CD8-positive, alpha-beta memory T cell (primary cell): ENCODE measurements at regions not wholly inside any gene's neighbourhood (a gene's known extent, or its start where the extent isn't known, plus 50 kb on each side); places are given as distances from the start of the nearest gene placed in this dataset.
"Not testable (repeated sequence)": the region's sequence is repeated elsewhere in the genome, so short reads cannot be mapped to it uniquely, and the experiment has no call there.

ENCODE experiments used
- CTCF ChIA-PET: fragments of 350-600 bp; sonication (Branson Sonifier 250); formaldehyde crosslinking; loops from one replicate; lab custom pipeline; 2021; ENCODE audit warnings: antibody characterized with exemption; lab: Charles Lee
- POLR2A ChIA-PET: fragments of 350-600 bp; sonication (Branson Sonifier 250); formaldehyde crosslinking; loops from one replicate; lab custom pipeline; 2021; ENCODE audit warnings: antibody characterized with exemption; lab: Charles Lee
- DNase-seq, 5 donors: peaks; one replicate each; pipeline versions ENCODE4 v3.0.0 to v3.0.0-alpha.2; 2020 to 2022; ENCODE audit warnings: mixed read lengths in 1 of 5
- H3K27ac ChIP-seq: one replicate; pipeline ENCODE4 v1.7.0; 2013; ENCODE audit warnings: low read depth, mild to moderate bottlenecking, low read length, moderate library complexity
- H3K27me3 ChIP-seq: 2 replicates; pipeline ENCODE4 v1.7.0; 2013; ENCODE audit warnings: low read length, mild to moderate bottlenecking; ENCODE audit not compliant: insufficient read depth, poor library complexity, severe bottlenecking
- H3K36me3 ChIP-seq: 2 replicates; pipeline ENCODE4 v1.7.0; 2013; ENCODE audit warnings: mild to moderate bottlenecking, low read length, moderate library complexity; ENCODE audit not compliant: insufficient read depth
- H3K4me1 ChIP-seq: 2 replicates; pipeline ENCODE4 v1.7.0; 2013; ENCODE audit warnings: mild to moderate bottlenecking, low read length, moderate library complexity; ENCODE audit not compliant: insufficient read depth
- H3K4me3 ChIP-seq: 2 replicates; pipeline ENCODE4 v1.7.0; 2013; ENCODE audit warnings: mild to moderate bottlenecking, low read length
- H3K9me3 ChIP-seq: 2 replicates; pipeline ENCODE4 v1.7.0; 2013; ENCODE audit warnings: mild to moderate bottlenecking, low read length
- H3K27ac Mint-ChIP-seq, 8 donors: one replicate each; pipeline ENCODE4 v1.8.0; 2020 to 2021; ENCODE audit warnings: mixed read lengths in 8 of 8, mild to moderate bottlenecking in 6 of 8, inconsistent platforms in 3 of 8, moderate library complexity in 3 of 8
- H3K27me3 Mint-ChIP-seq, 2 donors: one replicate each; pipeline ENCODE4 v1.8.0; 2020 to 2021; ENCODE audit warnings: mixed read lengths in 2 of 2, mild to moderate bottlenecking in 1 of 2, moderate library complexity in 1 of 2
- H3K36me3 Mint-ChIP-seq, 3 donors: one replicate each; pipeline ENCODE4 v1.8.0; 2020 to 2021; ENCODE audit warnings: mixed read lengths in 3 of 3, inconsistent platforms in 1 of 3, mild to moderate bottlenecking in 1 of 3
- H3K4me1 Mint-ChIP-seq, 3 donors: one replicate each; pipeline ENCODE4 v1.8.0; 2020 to 2021; ENCODE audit warnings: mixed read lengths in 3 of 3, inconsistent platforms in 1 of 3, mild to moderate bottlenecking in 1 of 3
- H3K4me3 Mint-ChIP-seq, 7 donors: one replicate each; pipeline ENCODE4 v1.8.0; 2020 to 2021; ENCODE audit warnings: mixed read lengths in 7 of 7, mild to moderate bottlenecking in 6 of 7, moderate library complexity in 4 of 7, inconsistent platforms in 2 of 7
- H3K9me3 Mint-ChIP-seq, 5 donors: one replicate each; pipeline ENCODE4 v1.8.0; 2020 to 2022; ENCODE audit warnings: mixed read lengths in 5 of 5, mild to moderate bottlenecking in 3 of 5, moderate library complexity in 2 of 5, inconsistent platforms in 1 of 5

DNA sequence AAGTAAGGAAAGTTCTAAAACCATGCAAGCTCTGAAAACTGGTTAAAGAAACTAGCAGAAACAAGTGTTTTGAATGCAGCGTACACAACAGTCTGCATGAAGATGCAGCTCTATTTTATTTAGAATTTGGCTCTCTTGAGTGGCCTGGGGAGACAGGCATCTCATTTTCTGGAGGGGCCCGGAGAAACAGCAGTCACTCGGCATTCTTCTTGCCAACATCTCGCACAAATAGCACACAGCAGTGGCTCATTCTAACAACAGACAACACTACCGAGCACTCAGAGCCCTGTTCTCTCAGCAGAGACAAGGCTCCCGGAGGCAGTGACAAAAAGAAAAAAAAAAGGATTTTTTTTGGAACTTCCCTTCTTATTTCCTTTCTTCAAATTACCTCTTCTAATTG, 108.5 kb upstream of the STMND1 start:
- Mint-ChIP-seq H3K4me1 (no peaks in the 10 kb centered on the region), H3K9me3 (peaks cover 0 to 14% (median 10%) of the 10 kb centered on the region in 5 donors), H3K4me3 (no peak overlapping the region), H3K27me3 (peaks cover 8 to 49% of the 10 kb centered on the region in 2 donors), H3K27ac (no peak overlapping the region), H3K36me3 (peaks cover 0 to 7% (median 2%) of the 10 kb centered on the region in 3 donors)
- Histone ChIP-seq H3K27me3 (no peaks in the 10 kb centered on the region), H3K4me1 (no peaks in the 10 kb centered on the region), H3K4me3 (no peak overlapping the region), H3K27ac (no peak overlapping the region), H3K9me3 (no peaks in the 10 kb centered on the region), H3K36me3 (no peaks in the 10 kb centered on the region)
- CTCF ChIA-PET, result no interaction called here
- DNase-seq, result no peak
- POLR2A ChIA-PET, result no interaction called here

DNA sequence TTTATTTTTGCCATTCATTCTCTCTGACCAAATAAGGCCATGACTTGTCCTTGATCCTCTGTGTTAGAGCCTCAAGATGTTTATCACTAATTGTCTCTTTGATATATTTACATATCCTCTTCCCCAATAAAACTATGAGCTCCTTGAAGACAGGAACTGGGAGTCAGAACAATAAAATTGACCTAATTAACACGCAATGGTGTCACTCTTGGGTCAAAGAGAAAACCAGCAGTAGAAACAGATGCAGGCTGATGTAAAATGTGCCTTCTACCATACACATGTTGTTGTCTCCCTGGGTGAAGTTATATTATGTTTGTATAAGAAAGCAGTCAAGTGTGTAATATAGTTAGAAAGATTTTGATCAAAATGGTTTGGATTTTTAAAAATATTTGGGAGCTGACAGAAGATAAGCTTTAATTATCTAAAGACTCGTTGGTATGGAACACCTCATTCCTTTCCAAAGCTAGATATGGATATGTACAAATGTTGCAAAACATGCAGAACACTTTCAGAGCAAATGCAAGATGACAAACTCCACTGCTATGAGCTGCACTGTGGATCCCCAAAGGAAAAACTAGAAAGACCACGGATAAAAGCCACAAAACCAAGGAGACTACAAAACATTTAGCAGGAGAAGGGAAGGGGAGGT, 109.7 kb upstream of the STMND1 start:
- H3K27me3 Mint-ChIP-seq, result peaks cover 8 to 51% of the 10 kb centered on the region in 2 donors
- H3K9me3 ChIP-seq, result no peaks in the 10 kb centered on the region
- peaks cover 0 to 20% (median 15%) of the 10 kb centered on the region in 5 donors for H3K9me3 Mint-ChIP-seq
- ChIA-PET CTCF (no interaction called here), POLR2A (no interaction called here)
- no peaks in the 10 kb centered on the region for H3K27me3 ChIP-seq
- no peak for DNase-seq
- H3K4me3 Mint-ChIP-seq, result no peak overlapping the region
- H3K4me1 Mint-ChIP-seq, result no peaks in the 10 kb centered on the region
- H3K4me3 ChIP-seq, result no peak overlapping the region
- H3K27ac ChIP-seq, result no peak overlapping the region
- no peaks in the 10 kb centered on the region for H3K36me3 ChIP-seq
- H3K4me1 ChIP-seq, result no peaks in the 10 kb centered on the region
- H3K36me3 Mint-ChIP-seq, result peaks cover 0 to 12% (median 2%) of the 10 kb centered on the region in 3 donors
- no peak overlapping the region for H3K27ac Mint-ChIP-seq

DNA sequence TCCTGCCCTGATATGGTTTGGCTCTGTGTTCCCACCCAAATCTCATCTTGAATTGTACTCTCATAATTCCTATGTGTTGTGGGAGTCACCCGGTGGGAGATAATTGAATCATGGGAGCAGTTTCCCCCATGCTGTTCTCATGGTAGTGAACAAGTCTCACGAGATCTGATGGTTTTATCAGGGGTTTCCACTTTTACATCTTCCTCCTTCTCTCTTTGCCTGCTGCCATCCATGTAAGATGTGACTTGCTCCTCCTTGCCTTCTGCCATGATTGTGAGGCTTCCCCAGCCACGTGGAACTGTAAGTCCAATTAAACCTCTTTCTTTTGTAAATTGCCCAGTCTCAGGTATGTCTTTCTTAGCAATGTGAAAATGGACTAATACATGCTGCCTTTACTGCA, 111.9 kb upstream of the STMND1 start:
- peaks cover 3 to 55% of the 10 kb centered on the region in 2 donors for H3K27me3 Mint-ChIP-seq
- H3K9me3 ChIP-seq, H3K27ac Mint-ChIP-seq, H3K27ac ChIP-seq, H3K4me1 Mint-ChIP-seq, H3K4me3 Mint-ChIP-seq, H3K4me1 ChIP-seq, DNase-seq, H3K36me3 ChIP-seq, H3K27me3 ChIP-seq, POLR2A ChIA-PET, CTCF ChIA-PET, H3K4me3 ChIP-seq: not testable (repeated sequence)
- H3K36me3 Mint-ChIP-seq, result peaks cover 0 to 12% (median 2%) of the 10 kb centered on the region in 3 donors
- peaks cover 0 to 20% (median 15%) of the 10 kb centered on the region in 5 donors for H3K9me3 Mint-ChIP-seq

DNA sequence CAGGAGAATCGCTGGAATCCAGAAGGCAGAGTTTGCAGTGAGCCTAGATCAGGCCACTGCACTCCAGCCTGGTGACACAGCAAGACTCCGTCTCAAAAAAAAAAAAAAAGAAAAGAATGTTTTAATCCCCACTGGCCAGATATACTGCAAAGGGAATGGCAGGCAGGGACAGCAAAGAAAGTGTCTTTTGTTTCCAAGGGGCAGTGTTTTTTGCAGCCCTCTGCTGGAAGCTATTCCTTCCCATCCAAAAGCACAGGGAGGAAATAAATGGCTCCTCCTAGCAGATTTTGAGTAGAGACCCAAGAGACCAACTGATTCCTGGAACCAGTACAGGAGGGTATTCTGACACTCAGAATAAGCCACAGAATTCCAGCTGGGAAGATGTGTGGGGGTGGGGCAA, 112.5 kb upstream of the STMND1 start:
- peaks cover 0 to 3% (median 0%) of the 10 kb centered on the region in 3 donors for H3K4me1 Mint-ChIP-seq
- Histone ChIP-seq H3K36me3 (no peaks in the 10 kb centered on the region), H3K4me3 (no peak overlapping the region), H3K9me3 (no peaks in the 10 kb centered on the region), H3K4me1 (no peaks in the 10 kb centered on the region), H3K27ac (no peak overlapping the region), H3K27me3 (no peaks in the 10 kb centered on the region)
- H3K4me3 Mint-ChIP-seq, result no peak overlapping the region
- peaks cover 8 to 57% of the 10 kb centered on the region in 2 donors for H3K27me3 Mint-ChIP-seq
- H3K9me3 Mint-ChIP-seq, result peaks cover 0 to 20% (median 15%) of the 10 kb centered on the region in 5 donors
- H3K36me3 Mint-ChIP-seq, result peaks cover 0 to 12% (median 2%) of the 10 kb centered on the region in 3 donors
- H3K27ac Mint-ChIP-seq, result no peak overlapping the region
- no peak for DNase-seq
- ChIA-PET POLR2A (no interaction called here), CTCF (no interaction called here)

DNA sequence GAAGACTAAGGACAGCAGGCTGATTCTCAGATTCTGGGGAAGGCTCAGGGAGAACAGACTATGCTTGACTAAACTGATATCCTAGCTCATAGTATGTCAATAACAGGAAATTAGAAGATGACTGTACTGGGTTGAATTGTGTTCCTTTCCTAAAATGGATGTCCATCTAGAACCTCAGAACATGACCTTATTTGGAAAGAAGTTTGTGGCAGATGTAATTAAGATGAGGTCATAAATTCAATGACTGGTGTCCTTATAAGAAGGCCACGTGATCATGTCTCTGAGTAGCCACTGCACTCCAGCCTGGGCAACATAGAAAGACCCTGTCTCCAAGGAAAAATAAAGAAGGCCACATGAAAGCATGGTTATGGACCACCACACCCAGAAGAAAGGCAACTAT, 113.9 kb upstream of the STMND1 start:
- Histone ChIP-seq H3K36me3 (no peaks in the 10 kb centered on the region), H3K27ac (no peak overlapping the region), H3K4me1 (no peaks in the 10 kb centered on the region), H3K27me3 (no peaks in the 10 kb centered on the region), H3K9me3 (no peaks in the 10 kb centered on the region), H3K4me3 (no peak overlapping the region)
- ChIA-PET POLR2A (no interaction called here), CTCF (interaction anchor here (1.3 kb wide), 1 partner anchor 27 kb away, joined by 3 read pairs; no protein-coding TSS in a partner anchor)
- Mint-ChIP-seq H3K4me1 (peaks cover 0 to 3% (median 0%) of the 10 kb centered on the region in 3 donors), H3K27me3 (peaks cover 13 to 58% of the 10 kb centered on the region in 2 donors), H3K36me3 (peaks cover 0 to 12% (median 2%) of the 10 kb centered on the region in 3 donors), H3K9me3 (peaks cover 0 to 20% (median 15%) of the 10 kb centered on the region in 5 donors), H3K27ac (no peak overlapping the region), H3K4me3 (no peak overlapping the region)
- no peak for DNase-seq

DNA sequence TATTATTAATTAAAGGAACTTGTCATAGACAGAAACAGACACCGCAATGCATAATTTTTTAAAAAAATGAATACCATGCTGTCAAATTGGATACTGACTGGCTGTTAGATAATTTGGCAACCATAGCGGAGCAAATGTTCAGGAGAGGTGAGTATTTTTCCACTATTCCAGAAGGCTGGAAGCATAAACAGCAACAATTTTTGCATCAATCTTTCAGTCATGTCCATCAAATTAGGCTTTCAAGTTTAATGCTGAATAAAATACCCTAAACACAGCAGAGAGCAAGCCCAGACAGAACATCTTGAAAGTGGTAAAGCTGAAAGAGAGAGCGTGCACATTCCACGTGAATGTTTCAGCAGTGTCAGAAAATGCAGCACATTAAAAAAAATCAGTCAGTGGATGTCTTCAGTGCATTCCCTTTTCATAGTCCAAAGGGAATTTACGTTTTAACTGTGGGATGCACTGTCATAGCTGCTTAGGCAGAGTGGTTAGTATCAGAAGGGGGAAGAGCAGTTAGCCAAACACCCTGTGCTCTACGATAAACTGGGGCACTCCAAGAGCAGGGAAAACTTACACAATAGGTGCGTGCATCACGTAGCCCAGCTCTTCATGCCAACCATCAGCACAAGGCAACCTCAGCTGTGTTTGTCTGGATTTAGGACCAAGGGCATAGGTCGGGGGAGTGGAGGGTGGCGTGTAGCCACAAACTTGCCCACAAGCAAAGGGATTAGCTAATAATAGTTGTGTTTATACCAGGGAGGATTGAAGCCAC, 116.2 kb upstream of the STMND1 start:
- no peaks in the 10 kb centered on the region for H3K9me3 ChIP-seq
- ChIA-PET POLR2A (no interaction called here), CTCF (interaction anchor here (0.7 kb wide), 1 partner anchor 21 kb away, joined by 3 read pairs; no protein-coding TSS in a partner anchor)
- H3K27ac Mint-ChIP-seq, result peak overlapping the region in 1 of 8 donors; percentile 40
- no peak for DNase-seq
- H3K27ac ChIP-seq, result no peak overlapping the region
- no peaks in the 10 kb centered on the region for H3K36me3 ChIP-seq
- H3K27me3 Mint-ChIP-seq, result peaks cover 10 to 55% of the 10 kb centered on the region in 2 donors
- H3K4me1 ChIP-seq, result no peaks in the 10 kb centered on the region
- H3K27me3 ChIP-seq, result no peaks in the 10 kb centered on the region
- peaks cover 0 to 12% (median 2%) of the 10 kb centered on the region in 3 donors for H3K36me3 Mint-ChIP-seq
- H3K4me3 ChIP-seq, result no peak overlapping the region
- H3K4me1 Mint-ChIP-seq, result peaks cover 0 to 3% (median 0%) of the 10 kb centered on the region in 3 donors
- H3K4me3 Mint-ChIP-seq, result no peak overlapping the region
- H3K9me3 Mint-ChIP-seq, result peaks cover 0 to 19% (median 15%) of the 10 kb centered on the region in 5 donors

DNA sequence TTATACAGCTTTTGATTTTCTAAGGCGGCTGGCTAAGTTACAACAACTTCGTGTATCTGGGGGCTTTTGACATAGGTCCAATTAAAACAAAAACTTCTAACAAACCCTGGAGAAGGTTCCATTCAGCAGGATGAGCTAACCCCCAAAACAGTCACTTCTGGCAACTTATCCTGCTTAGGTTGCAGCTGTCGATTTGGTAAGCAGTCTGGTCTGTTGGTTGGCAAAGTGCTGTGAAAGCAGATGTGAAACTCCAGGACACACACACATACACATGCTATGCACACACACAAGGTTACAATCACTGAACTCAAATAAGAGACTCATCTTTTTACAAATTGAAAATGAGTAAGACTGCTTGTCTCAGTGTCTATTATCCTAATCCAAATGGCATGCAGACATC, 119.0 kb upstream of the STMND1 start:
- POLR2A ChIA-PET, result no interaction called here
- no peak overlapping the region for H3K27ac Mint-ChIP-seq
- H3K36me3 ChIP-seq, result no peaks in the 10 kb centered on the region
- H3K4me3 Mint-ChIP-seq, result no peak overlapping the region
- H3K4me3 ChIP-seq, result no peak overlapping the region
- peaks cover 17 to 66% of the 10 kb centered on the region in 2 donors for H3K27me3 Mint-ChIP-seq
- CTCF ChIA-PET, result no interaction called here
- no peak overlapping the region for H3K27ac ChIP-seq
- no peaks in the 10 kb centered on the region for H3K9me3 ChIP-seq
- H3K27me3 ChIP-seq, result no peaks in the 10 kb centered on the region
- H3K9me3 Mint-ChIP-seq, result peaks cover 0 to 5% (median under 1%) of the 10 kb centered on the region in 5 donors
- H3K36me3 Mint-ChIP-seq, result peaks cover 0 to under 1% (median 0%) of the 10 kb centered on the region in 3 donors
- H3K4me1 Mint-ChIP-seq, result peaks cover 0 to 3% (median 0%) of the 10 kb centered on the region in 3 donors
- no peak for DNase-seq
- H3K4me1 ChIP-seq, result no peaks in the 10 kb centered on the region
